ENCODE measurements at regions not wholly inside any gene's neighbourhood (a gene's known extent, or its start where the extent isn't known, plus 50 kb on each side); places are given as distances from the start of the nearest gene placed in this dataset.

DNA sequence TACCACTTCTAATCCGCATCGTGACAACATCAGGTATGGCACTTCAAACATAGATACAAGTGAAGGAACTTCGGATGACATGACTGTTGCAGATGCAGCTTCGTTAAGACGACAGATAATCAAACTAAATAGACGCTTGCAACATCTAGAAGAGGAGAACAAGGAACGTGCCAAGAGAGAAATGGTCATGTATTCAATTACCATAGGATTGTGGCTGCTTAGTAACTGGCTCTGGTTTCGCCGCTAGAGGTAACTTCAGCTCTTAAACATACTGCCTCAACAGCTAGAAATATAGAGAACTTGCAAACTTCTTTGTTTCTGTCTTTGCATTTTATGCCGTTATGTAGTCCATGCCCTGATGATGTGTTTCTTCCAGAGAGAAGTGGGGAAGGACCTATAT lies 530.8 kb upstream of the DIPK2B start:
- TF ChIP-seq, protein P1, sequence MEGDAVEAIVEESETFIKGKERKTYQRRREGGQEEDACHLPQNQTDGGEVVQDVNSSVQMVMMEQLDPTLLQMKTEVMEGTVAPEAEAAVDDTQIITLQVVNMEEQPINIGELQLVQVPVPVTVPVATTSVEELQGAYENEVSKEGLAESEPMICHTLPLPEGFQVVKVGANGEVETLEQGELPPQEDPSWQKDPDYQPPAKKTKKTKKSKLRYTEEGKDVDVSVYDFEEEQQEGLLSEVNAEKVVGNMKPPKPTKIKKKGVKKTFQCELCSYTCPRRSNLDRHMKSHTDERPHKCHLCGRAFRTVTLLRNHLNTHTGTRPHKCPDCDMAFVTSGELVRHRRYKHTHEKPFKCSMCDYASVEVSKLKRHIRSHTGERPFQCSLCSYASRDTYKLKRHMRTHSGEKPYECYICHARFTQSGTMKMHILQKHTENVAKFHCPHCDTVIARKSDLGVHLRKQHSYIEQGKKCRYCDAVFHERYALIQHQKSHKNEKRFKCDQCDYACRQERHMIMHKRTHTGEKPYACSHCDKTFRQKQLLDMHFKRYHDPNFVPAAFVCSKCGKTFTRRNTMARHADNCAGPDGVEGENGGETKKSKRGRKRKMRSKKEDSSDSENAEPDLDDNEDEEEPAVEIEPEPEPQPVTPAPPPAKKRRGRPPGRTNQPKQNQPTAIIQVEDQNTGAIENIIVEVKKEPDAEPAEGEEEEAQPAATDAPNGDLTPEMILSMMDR (IDR thresholded peaks at IDR 0.05), result no peak
- H3K27me3 ChIP-seq, result peaks cover 0 to 15% (median 0%) of the 10 kb centered on the region in 4 donors
- H3K4me1 ChIP-seq, result no peaks in the 10 kb centered on the region
- DNase-seq (no peak), FAIRE-seq (no peak), ATAC-seq (no peak)
- WGBS, 2 donors, result 77 to 78% methylated on average over 10 of the region's 10 CpGs
- H3K36me3 ChIP-seq, result no peaks in the 10 kb centered on the region
- no peak overlapping the region for H3K27ac ChIP-seq
- H3K4me3 ChIP-seq, result no peak overlapping the region
- H3K9me3 ChIP-seq, result no peaks in the 10 kb centered on the region
- intact Hi-C loops (cut with DNase I), result no loop called here

DNA sequence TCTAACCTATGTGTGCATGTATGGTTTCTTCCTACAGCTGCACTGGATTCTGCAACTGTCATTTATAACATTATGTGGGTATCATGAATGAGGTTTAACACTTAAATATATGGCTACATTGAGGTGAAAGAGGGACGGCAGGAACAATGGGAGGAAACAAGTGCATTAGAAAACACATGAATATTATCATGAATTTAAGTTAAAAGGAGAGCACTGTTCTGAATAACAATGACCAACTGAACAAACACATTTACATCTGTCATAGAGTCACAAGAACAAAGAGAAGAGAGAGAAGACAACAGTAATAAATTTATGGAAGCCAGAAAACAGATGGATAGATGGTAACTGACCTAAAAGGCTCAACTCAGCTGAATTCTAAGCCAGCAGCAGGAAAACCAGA lies 527.1 kb upstream of the DIPK2B start:
- 69 to 73% methylated on average over 1 of the region's 1 CpG for WGBS, 2 donors
- Histone ChIP-seq H3K4me1 (no peaks in the 10 kb centered on the region), H3K27me3 (peaks cover 0 to 28% (median 2%) of the 10 kb centered on the region in 4 donors), H3K27ac (no peak overlapping the region), H3K36me3 (no peaks in the 10 kb centered on the region), H3K4me3 (no peak overlapping the region), H3K9me3 (no peaks in the 10 kb centered on the region)
- DNase-seq, result no peak
- ATAC-seq, result no peak
- TF ChIP-seq, protein P1 (IDR thresholded peaks at IDR 0.05), result no peak
- intact Hi-C loops (cut with DNase I), result no loop called here
- FAIRE-seq, result no peak

DNA sequence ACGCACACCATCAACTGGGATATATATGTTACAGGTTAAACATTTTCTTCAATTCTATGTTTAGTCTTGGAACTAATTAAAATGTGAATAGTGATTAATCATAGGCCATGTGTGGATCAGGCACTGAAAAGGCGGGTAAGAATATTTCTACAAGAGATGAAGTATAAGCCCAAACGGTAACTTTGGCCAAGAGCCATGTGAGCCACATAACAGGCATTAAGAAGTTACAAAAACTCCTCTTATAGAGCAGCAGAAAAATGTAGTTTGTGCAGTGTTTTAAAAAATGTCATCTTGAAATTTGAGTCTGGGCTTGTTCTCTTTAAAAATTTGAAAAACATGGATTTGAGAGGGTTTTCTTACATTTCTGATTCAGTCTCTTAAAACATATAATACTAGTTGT lies 521.8 kb upstream of the DIPK2B start:
- H3K4me3 ChIP-seq, result no peak overlapping the region
- intact Hi-C loops (cut with DNase I), result no loop called here
- ATAC-seq (no peak), FAIRE-seq (no peak), DNase-seq (no peak)
- no peaks in the 10 kb centered on the region for H3K4me1 ChIP-seq
- H3K36me3 ChIP-seq, result no peaks in the 10 kb centered on the region
- TF ChIP-seq, protein P1 (IDR thresholded peaks at IDR 0.05), result no peak
- H3K27ac ChIP-seq, result no peak overlapping the region
- H3K27me3 ChIP-seq, result peaks cover 0 to 16% (median 4%) of the 10 kb centered on the region in 4 donors
- H3K9me3 ChIP-seq, result no peaks in the 10 kb centered on the region
- WGBS, 2 donors, result 71 to 82% methylated on average over 3 of the region's 3 CpGs

GRCh38 chrX:45719751-45720501 lies 519.2 kb upstream of the DIPK2B start:
- no peak for ATAC-seq
- 86 to 87% methylated on average over 4 of the region's 4 CpGs for WGBS, 2 donors

GRCh38 chrX:45718676-45719075 lies 518.0 kb upstream of the DIPK2B start:
- Histone ChIP-seq H3K4me3 (no peak overlapping the region), H3K4me1 (no peaks in the 10 kb centered on the region), H3K36me3 (no peaks in the 10 kb centered on the region), H3K9me3 (no peaks in the 10 kb centered on the region), H3K27me3 (peaks cover 0 to 4% (median 2%) of the 10 kb centered on the region in 4 donors), H3K27ac (no peak overlapping the region)
- 76 to 81% methylated on average over 1 of the region's 1 CpG for WGBS, 2 donors
- intact Hi-C loops (cut with DNase I), result no loop called here
- FAIRE-seq (no peak), ATAC-seq (no peak), DNase-seq (no peak)
- TF ChIP-seq, protein P1 (IDR thresholded peaks at IDR 0.05), result no peak

More at GRCh38 chrX:45719751-45720501, 519.2 kb upstream of the DIPK2B start:
- intact Hi-C loops (cut with DNase I), result no loop called here
- no peak for FAIRE-seq
- no peak for DNase-seq
- Histone ChIP-seq H3K4me1 (no peaks in the 10 kb centered on the region), H3K27ac (no peak overlapping the region), H3K27me3 (peaks cover 0 to 4% (median 2%) of the 10 kb centered on the region in 4 donors), H3K9me3 (no peaks in the 10 kb centered on the region), H3K36me3 (no peaks in the 10 kb centered on the region), H3K4me3 (no peak overlapping the region)
- TF ChIP-seq, protein P1 (IDR thresholded peaks at IDR 0.05), result no peak
